ENCODE measurements at regions not wholly inside any gene's neighbourhood (a gene's known extent, or its start where the extent isn't known, plus 50 kb on each side); places are given as distances from the start of the nearest gene placed in this dataset.

GRCh38 chr5:172528440-172528839 lies 74.1 kb upstream of the SH3PXD2B start:
- DNase-seq: no peak
- H3K27me3 Mint-ChIP-seq (ENCODE audit: low read depth, poor library complexity): peaks cover 16% of the 10 kb centered on the region
- H3K4me1 Mint-ChIP-seq: peaks cover 11% of the 10 kb centered on the region
- no peak overlapping the region for H3K4me3 Mint-ChIP-seq
- H3K36me3 Mint-ChIP-seq (ENCODE audit: low read depth): no peaks in the 10 kb centered on the region
- H3K27ac Mint-ChIP-seq: no peak overlapping the region
- H3K9me3 Mint-ChIP-seq: peaks cover 8% of the 10 kb centered on the region
- TF ChIP-seq CTCF (IDR thresholded peaks at IDR 0.05): no peak

GRCh38 chr5:172527559-172527958 lies 73.2 kb upstream of the SH3PXD2B start:
- Mint-ChIP-seq H3K36me3 (ENCODE audit: low read depth) (no peaks in the 10 kb centered on the region), H3K27ac (no peak overlapping the region), H3K4me1 (peaks cover 7% of the 10 kb centered on the region), H3K4me3 (no peak overlapping the region), H3K27me3 (ENCODE audit: low read depth, poor library complexity) (peaks cover 18% of the 10 kb centered on the region), H3K9me3 (peaks cover 12% of the 10 kb centered on the region)
- no peak for DNase-seq
- TF ChIP-seq CTCF (IDR thresholded peaks at IDR 0.05): no peak

GRCh38 chr5:172525996-172526360 lies 71.7 kb upstream of the SH3PXD2B start:
- H3K4me1 Mint-ChIP-seq: peaks cover 2% of the 10 kb centered on the region
- H3K27me3 Mint-ChIP-seq (ENCODE audit: low read depth, poor library complexity): peaks cover 28% of the 10 kb centered on the region
- peaks cover 6% of the 10 kb centered on the region for H3K36me3 Mint-ChIP-seq (ENCODE audit: low read depth)
- no peak overlapping the region for H3K4me3 Mint-ChIP-seq
- no peak for TF ChIP-seq CTCF (IDR thresholded peaks at IDR 0.05)
- no peak for DNase-seq
- peaks cover 28% of the 10 kb centered on the region for H3K9me3 Mint-ChIP-seq
- no peak overlapping the region for H3K27ac Mint-ChIP-seq

- Mint-ChIP-seq H3K36me3 (ENCODE audit: low read depth) (peaks cover 8% of the 10 kb centered on the region), H3K4me1 (no peaks in the 10 kb centered on the region), H3K27me3 (ENCODE audit: low read depth, poor library complexity) (peaks cover 28% of the 10 kb centered on the region), H3K27ac (no peak overlapping the region), H3K9me3 (peaks cover 33% of the 10 kb centered on the region), H3K4me3 (no peak overlapping the region)
- no peak for DNase-seq
- no peak for TF ChIP-seq CTCF (IDR thresholded peaks at IDR 0.05)
Measured at GRCh38 chr5:172525307-172525995, 71.1 kb upstream of the SH3PXD2B start.

- Mint-ChIP-seq H3K4me3 (no peak overlapping the region), H3K9me3 (peaks cover 39% of the 10 kb centered on the region), H3K36me3 (ENCODE audit: low read depth) (peaks cover 8% of the 10 kb centered on the region), H3K27me3 (ENCODE audit: low read depth, poor library complexity) (peaks cover 31% of the 10 kb centered on the region), H3K27ac (no peak overlapping the region), H3K4me1 (no peaks in the 10 kb centered on the region)
- TF ChIP-seq CTCF (IDR thresholded peaks at IDR 0.05): no peak
- no peak for DNase-seq
Measured at GRCh38 chr5:172524573-172525021, 70.3 kb upstream of the SH3PXD2B start.

- TF ChIP-seq CTCF (IDR thresholded peaks at IDR 0.05): no peak
- Mint-ChIP-seq H3K4me3 (no peak overlapping the region), H3K4me1 (no peaks in the 10 kb centered on the region), H3K9me3 (peaks cover 44% of the 10 kb centered on the region), H3K27me3 (ENCODE audit: low read depth, poor library complexity) (peaks cover 40% of the 10 kb centered on the region), H3K36me3 (ENCODE audit: low read depth) (peaks cover 8% of the 10 kb centered on the region), H3K27ac (no peak overlapping the region)
- no peak for DNase-seq
Measured at GRCh38 chr5:172523146-172523745, 68.9 kb upstream of the SH3PXD2B start.
